ENCODE measurements at regions not wholly inside any gene's neighbourhood (a gene's known extent, or its start where the extent isn't known, plus 50 kb on each side); places are given as distances from the start of the nearest gene placed in this dataset.
"Not testable (repeated sequence)": the region's sequence is repeated elsewhere in the genome, so short reads cannot be mapped to it uniquely, and the experiment has no call there.

DNA sequence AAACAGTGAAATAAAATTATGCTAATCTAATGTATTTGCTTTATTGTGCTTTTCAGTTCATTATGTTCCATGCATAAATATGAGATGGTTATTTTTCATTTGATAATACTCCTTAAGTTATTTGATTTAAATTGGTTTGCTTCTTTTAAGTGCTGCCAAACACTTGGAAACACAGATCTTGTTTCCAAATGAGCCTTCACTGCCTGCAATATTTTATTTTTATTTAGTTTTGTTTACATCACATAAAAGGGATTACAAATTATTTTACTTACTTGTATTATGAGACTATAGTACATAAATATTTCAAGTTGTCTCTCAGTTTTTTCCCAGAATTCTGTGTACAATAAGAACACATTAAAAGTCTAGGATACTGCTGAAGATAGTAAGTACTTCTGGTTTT lies 1662.4 kb upstream of the B3GALT2 start:
- no peak for DNase-seq (ENCODE audit: low read depth, low spot score)
- no peaks in the 10 kb centered on the region for H3K36me3 ChIP-seq (ENCODE audit: control insufficient read depth, insufficient read depth, low read length)
- no peak overlapping the region for H3K27ac ChIP-seq (ENCODE audit: low read length)
- H3K27me3 ChIP-seq (ENCODE audit: control insufficient read depth, insufficient read depth, low read length): no peaks in the 10 kb centered on the region
- no peaks in the 10 kb centered on the region for H3K9me3 ChIP-seq (ENCODE audit: control insufficient read depth, insufficient read depth, low read length)
- H3K4me3 ChIP-seq (ENCODE audit: low read length): no peak overlapping the region
- H3K4me1 ChIP-seq (ENCODE audit: control insufficient read depth, insufficient read depth, low read length): no peaks in the 10 kb centered on the region

DNA sequence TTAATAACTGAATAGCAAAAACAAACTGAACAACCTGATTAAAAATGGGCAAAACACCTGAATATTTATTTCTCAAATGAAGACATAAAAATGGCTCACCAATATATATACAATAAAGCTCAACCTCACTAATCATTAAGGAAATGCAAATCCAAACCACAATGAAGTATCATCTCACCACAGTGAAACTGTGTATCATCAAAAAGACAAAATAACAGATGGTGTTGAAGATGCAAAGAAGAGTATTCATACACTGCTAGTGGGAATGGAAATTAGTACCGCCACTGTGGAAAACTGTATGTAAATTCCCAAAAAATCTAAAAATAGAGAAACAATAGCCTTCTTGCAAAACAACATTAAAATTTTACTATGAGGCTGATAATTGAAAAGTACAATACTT lies 1660.1 kb upstream of the B3GALT2 start:
- H3K27me3 ChIP-seq (ENCODE audit: control insufficient read depth, insufficient read depth, low read length): no peaks in the 10 kb centered on the region
- H3K9me3 ChIP-seq (ENCODE audit: control insufficient read depth, insufficient read depth, low read length): no peaks in the 10 kb centered on the region
- H3K4me3 ChIP-seq (ENCODE audit: low read length): no peak overlapping the region
- no peaks in the 10 kb centered on the region for H3K4me1 ChIP-seq (ENCODE audit: control insufficient read depth, insufficient read depth, low read length)
- no peak for DNase-seq (ENCODE audit: low read depth, low spot score)
- H3K27ac ChIP-seq (ENCODE audit: low read length): no peak overlapping the region
- H3K36me3 ChIP-seq (ENCODE audit: control insufficient read depth, insufficient read depth, low read length): no peaks in the 10 kb centered on the region
- WGBS (ENCODE audit: insufficient coverage, insufficient read length): no CpG with 5 or more reads among the region's 1 CpG

DNA sequence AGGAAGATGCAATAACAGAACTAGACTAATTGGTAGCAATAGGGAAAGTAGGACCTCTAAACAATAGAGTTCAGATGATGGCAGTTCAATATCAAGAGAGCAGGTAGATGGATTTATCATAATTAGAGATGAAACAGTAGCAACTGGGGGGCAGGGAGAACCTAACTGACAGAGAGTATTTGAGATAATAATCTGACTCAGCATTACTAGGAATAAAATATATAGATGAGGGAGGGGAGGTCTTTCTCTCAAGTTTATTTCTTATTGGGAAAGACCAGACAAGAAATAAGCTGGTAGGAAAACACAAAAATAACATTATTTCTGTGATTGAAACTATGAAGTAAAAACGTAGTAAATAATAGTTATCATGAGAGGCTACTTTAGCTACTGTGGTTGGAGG lies 1656.7 kb upstream of the B3GALT2 start:
- Histone ChIP-seq H3K9me3 (ENCODE audit: control insufficient read depth, insufficient read depth, low read length) (no peaks in the 10 kb centered on the region), H3K4me1 (ENCODE audit: control insufficient read depth, insufficient read depth, low read length) (no peaks in the 10 kb centered on the region), H3K4me3 (ENCODE audit: low read length) (no peak overlapping the region), H3K27me3 (ENCODE audit: control insufficient read depth, insufficient read depth, low read length) (no peaks in the 10 kb centered on the region), H3K36me3 (ENCODE audit: control insufficient read depth, insufficient read depth, low read length) (no peaks in the 10 kb centered on the region), H3K27ac (ENCODE audit: low read length) (no peak overlapping the region)
- DNase-seq (ENCODE audit: low read depth, low spot score): no peak
- no CpG with 5 or more reads among the region's 1 CpG for WGBS (ENCODE audit: insufficient coverage, insufficient read length)

DNA sequence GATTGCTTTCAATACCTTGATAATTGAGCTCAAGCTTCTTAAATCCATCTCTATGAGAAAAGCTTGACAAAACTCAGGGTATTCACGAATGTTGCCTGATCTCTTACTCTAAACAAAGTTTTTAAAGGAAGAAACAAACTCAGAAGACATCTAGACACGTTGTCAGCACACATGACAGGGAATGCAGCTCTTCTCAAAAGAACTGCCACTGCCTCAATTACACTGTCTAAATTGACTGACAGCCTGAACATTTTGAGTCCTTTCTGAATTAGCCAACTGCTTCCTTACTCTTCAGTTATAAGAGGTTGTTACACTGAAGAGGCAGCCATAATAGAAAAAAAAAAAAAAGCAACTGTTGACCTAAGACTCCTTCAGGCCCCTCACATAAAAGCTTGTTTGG lies 1646.7 kb upstream of the B3GALT2 start:
- DNase-seq (ENCODE audit: low read depth, low spot score): no peak
- H3K36me3 ChIP-seq (ENCODE audit: control insufficient read depth, insufficient read depth, low read length): no peaks in the 10 kb centered on the region
- no peaks in the 10 kb centered on the region for H3K9me3 ChIP-seq (ENCODE audit: control insufficient read depth, insufficient read depth, low read length)
- H3K27ac ChIP-seq (ENCODE audit: low read length): no peak overlapping the region
- no CpG with 5 or more reads among the region's 2 CpGs for WGBS (ENCODE audit: insufficient coverage, insufficient read length)
- no peaks in the 10 kb centered on the region for H3K4me1 ChIP-seq (ENCODE audit: control insufficient read depth, insufficient read depth, low read length)
- H3K4me3 ChIP-seq (ENCODE audit: low read length): no peak overlapping the region
- no peaks in the 10 kb centered on the region for H3K27me3 ChIP-seq (ENCODE audit: control insufficient read depth, insufficient read depth, low read length)

DNA sequence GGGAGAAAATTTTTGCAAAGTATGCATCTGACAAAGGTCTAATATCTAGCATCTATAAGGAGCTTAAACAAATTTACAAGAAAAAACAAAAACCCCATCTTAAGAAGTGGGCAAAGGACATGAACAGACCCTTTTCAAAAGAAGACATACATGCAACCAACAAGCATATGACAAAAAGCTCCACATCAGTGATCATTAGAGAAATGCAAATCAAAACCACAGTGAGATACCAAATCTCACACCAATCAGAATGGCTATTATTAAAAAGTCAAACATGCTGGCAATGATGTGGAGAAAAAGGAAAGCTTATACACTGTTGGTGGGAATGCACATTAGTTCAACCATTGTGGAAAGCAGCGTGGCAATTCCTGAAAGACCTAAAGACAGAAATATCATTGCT lies 1645.2 kb upstream of the B3GALT2 start:
- H3K36me3 ChIP-seq (ENCODE audit: control insufficient read depth, insufficient read depth, low read length); H3K4me1 ChIP-seq (ENCODE audit: control insufficient read depth, insufficient read depth, low read length); H3K27me3 ChIP-seq (ENCODE audit: control insufficient read depth, insufficient read depth, low read length); H3K27ac ChIP-seq (ENCODE audit: low read length); DNase-seq (ENCODE audit: low read depth, low spot score); H3K9me3 ChIP-seq (ENCODE audit: control insufficient read depth, insufficient read depth, low read length); H3K4me3 ChIP-seq (ENCODE audit: low read length): not testable (repeated sequence)
- WGBS (ENCODE audit: insufficient coverage, insufficient read length): no CpG with 5 or more reads among the region's 1 CpG

DNA sequence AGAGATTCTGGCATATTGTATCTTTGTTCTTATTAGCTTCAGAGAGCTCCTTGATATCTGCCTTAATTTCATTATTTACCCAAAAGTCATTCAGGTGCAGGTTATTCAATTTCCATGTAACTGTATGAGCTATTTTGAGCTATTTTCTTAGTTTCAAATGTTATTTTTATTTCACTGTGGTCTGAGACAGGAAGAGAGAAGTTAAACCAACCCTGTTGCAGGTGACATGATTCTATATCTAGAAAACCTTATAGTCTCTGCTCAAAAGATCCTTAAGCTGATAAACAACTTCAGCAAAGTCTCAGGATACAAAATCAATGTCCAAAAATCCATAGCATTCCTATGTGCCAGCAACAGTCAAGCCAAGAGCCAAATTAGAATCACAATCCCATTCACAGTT lies 1644.0 kb upstream of the B3GALT2 start:
- H3K27ac ChIP-seq (ENCODE audit: low read length): no peak overlapping the region
- H3K4me3 ChIP-seq (ENCODE audit: low read length): no peak overlapping the region
- no peaks in the 10 kb centered on the region for H3K4me1 ChIP-seq (ENCODE audit: control insufficient read depth, insufficient read depth, low read length)
- no peak for DNase-seq (ENCODE audit: low read depth, low spot score)
- H3K27me3 ChIP-seq (ENCODE audit: control insufficient read depth, insufficient read depth, low read length): no peaks in the 10 kb centered on the region
- H3K9me3 ChIP-seq (ENCODE audit: control insufficient read depth, insufficient read depth, low read length): no peaks in the 10 kb centered on the region
- no peaks in the 10 kb centered on the region for H3K36me3 ChIP-seq (ENCODE audit: control insufficient read depth, insufficient read depth, low read length)

DNA sequence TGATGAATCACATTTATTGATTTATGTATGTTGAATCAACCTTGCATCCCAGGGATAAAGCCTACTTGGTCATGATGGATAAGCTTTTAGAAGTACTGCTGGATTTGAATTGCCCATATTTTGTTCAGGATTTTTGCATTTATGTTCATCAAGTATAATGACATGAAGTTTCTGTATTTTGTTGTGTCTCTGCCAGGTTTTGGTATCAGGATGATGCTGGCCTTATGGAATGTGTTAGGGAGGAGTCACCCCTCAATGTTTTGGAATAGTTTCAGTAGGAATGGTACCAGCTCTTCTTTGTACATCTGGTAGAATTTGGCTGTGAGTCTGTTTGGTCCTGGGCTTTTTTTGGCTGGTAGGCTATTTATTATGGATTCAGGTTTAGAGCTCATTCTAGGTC lies 1643.1 kb upstream of the B3GALT2 start:
- Histone ChIP-seq H3K27ac (ENCODE audit: low read length) (no peak overlapping the region), H3K4me3 (ENCODE audit: low read length) (no peak overlapping the region), H3K4me1 (ENCODE audit: control insufficient read depth, insufficient read depth, low read length) (no peaks in the 10 kb centered on the region), H3K9me3 (ENCODE audit: control insufficient read depth, insufficient read depth, low read length) (no peaks in the 10 kb centered on the region), H3K36me3 (ENCODE audit: control insufficient read depth, insufficient read depth, low read length) (no peaks in the 10 kb centered on the region), H3K27me3 (ENCODE audit: control insufficient read depth, insufficient read depth, low read length) (no peaks in the 10 kb centered on the region)
- DNase-seq (ENCODE audit: low read depth, low spot score): no peak

DNA sequence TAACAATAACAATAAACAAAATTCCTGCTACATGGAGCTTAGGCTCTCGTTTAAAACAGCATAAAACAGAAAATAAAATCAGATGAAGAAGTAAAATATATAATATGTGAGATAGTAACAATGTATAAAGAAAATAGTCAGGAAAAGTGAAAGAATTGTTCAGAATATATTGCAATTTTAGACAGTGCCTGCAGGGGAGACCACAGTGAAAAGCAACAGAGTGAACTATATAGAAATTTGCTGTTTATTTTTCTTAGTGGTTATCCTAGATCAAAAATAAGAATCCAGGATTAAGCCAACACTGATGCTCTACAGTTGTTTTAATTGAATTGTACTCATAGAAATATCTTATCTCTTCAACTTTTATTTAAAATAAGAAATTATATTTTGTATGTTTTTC lies 1639.0 kb upstream of the B3GALT2 start:
- Histone ChIP-seq H3K27ac (ENCODE audit: low read length) (no peak overlapping the region), H3K36me3 (ENCODE audit: control insufficient read depth, insufficient read depth, low read length) (no peaks in the 10 kb centered on the region), H3K4me3 (ENCODE audit: low read length) (no peak overlapping the region), H3K4me1 (ENCODE audit: control insufficient read depth, insufficient read depth, low read length) (no peaks in the 10 kb centered on the region), H3K27me3 (ENCODE audit: control insufficient read depth, insufficient read depth, low read length) (no peaks in the 10 kb centered on the region), H3K9me3 (ENCODE audit: control insufficient read depth, insufficient read depth, low read length) (no peaks in the 10 kb centered on the region)
- no CpG with 5 or more reads among the region's 1 CpG for WGBS (ENCODE audit: insufficient coverage, insufficient read length)
- DNase-seq (ENCODE audit: low read depth, low spot score): no peak

DNA sequence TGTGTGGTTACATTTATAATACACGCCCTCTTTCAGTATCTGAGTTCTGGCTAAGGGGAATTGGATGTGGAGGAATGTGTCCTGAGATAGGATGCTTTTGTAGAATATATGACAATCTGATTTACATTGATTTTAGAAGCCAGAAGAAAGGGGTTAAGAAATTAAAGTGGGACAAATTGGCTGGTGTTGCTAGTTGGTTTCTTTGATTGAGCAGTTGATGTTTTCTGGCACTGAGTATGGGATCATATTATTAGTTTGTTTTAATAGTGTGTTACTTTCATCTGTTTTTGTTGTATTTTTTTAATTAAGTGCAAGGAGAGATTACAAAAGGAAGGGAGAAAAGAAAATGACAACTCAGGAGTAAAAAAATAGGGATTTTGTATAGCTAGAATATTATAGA lies 1634.7 kb upstream of the B3GALT2 start:
- Histone ChIP-seq H3K4me3 (ENCODE audit: low read length) (no peak overlapping the region), H3K27ac (ENCODE audit: low read length) (no peak overlapping the region), H3K9me3 (ENCODE audit: control insufficient read depth, insufficient read depth, low read length) (no peaks in the 10 kb centered on the region), H3K4me1 (ENCODE audit: control insufficient read depth, insufficient read depth, low read length) (no peaks in the 10 kb centered on the region), H3K36me3 (ENCODE audit: control insufficient read depth, insufficient read depth, low read length) (no peaks in the 10 kb centered on the region), H3K27me3 (ENCODE audit: control insufficient read depth, insufficient read depth, low read length) (no peaks in the 10 kb centered on the region)
- no CpG with 5 or more reads among the region's 1 CpG for WGBS (ENCODE audit: insufficient coverage, insufficient read length)
- DNase-seq (ENCODE audit: low read depth, low spot score): no peak

DNA sequence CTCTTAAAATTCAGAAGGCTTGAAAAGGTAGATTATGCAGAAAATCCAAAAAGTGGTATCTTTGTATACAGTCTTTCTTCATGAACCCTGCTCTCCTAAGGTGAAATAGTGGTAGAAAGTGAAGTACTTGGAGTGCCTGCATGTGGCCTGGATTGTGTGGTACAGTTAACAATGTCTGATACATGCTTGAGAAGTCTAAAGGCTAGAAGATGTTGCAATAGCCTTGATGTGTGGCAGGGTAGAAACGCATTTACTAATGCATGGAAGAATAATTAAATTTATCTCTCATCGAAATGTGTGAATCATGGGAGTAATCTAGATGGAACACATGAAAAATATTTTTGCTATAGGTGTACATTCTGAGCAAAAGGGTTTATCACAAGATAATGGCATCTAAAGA lies 1632.3 kb upstream of the B3GALT2 start:
- Histone ChIP-seq H3K27ac (ENCODE audit: low read length) (no peak overlapping the region), H3K27me3 (ENCODE audit: control insufficient read depth, insufficient read depth, low read length) (no peaks in the 10 kb centered on the region), H3K9me3 (ENCODE audit: control insufficient read depth, insufficient read depth, low read length) (no peaks in the 10 kb centered on the region), H3K4me3 (ENCODE audit: low read length) (no peak overlapping the region), H3K4me1 (ENCODE audit: control insufficient read depth, insufficient read depth, low read length) (no peaks in the 10 kb centered on the region), H3K36me3 (ENCODE audit: control insufficient read depth, insufficient read depth, low read length) (no peaks in the 10 kb centered on the region)
- no CpG with 5 or more reads among the region's 2 CpGs for WGBS (ENCODE audit: insufficient coverage, insufficient read length)
- DNase-seq (ENCODE audit: low read depth, low spot score): no peak

DNA sequence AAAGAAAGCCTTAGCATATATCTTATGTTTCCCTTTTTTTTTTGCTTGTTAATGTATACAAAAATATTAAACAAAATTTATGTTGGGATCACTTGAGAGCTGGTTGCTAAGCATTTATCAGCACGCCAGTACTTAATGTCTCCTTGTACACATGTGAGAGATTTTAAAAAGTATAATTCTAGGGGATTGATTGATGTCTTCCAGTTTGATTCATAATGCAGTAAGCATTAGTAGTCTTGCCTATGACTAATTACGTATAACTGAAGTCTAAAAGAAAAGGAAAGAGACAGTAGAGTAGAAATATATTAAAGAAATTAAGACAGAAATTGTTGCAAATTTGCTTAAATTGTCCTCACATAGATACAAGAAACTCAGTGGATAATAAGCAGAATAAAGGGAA lies 1630.4 kb upstream of the B3GALT2 start:
- DNase-seq (ENCODE audit: low read depth, low spot score): no peak
- Histone ChIP-seq H3K4me3 (ENCODE audit: low read length) (no peak overlapping the region), H3K36me3 (ENCODE audit: control insufficient read depth, insufficient read depth, low read length) (no peaks in the 10 kb centered on the region), H3K4me1 (ENCODE audit: control insufficient read depth, insufficient read depth, low read length) (no peaks in the 10 kb centered on the region), H3K9me3 (ENCODE audit: control insufficient read depth, insufficient read depth, low read length) (no peaks in the 10 kb centered on the region), H3K27me3 (ENCODE audit: control insufficient read depth, insufficient read depth, low read length) (no peaks in the 10 kb centered on the region), H3K27ac (ENCODE audit: low read length) (no peak overlapping the region)
- no CpG with 5 or more reads among the region's 2 CpGs for whole genome bisulfite sequencing (ENCODE audit: insufficient coverage, insufficient read length)

DNA sequence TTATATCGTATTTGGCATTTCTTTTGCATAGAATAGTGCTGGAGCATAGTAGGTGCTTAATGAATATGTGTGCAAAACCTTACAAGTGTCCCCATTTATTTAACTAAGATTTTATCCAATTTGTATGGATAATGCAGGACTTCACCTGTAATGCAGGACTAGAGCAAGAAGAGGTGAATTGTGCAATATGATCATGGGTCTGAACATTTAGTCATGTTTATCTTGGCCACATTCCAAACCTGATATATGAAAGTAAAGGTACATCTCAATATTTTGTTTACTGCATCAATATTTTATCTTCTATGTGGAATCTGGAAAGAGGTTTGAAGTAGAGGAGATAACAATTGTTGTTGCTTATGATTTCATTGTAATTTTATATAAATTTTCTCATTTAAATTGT lies 1626.7 kb upstream of the B3GALT2 start:
- Histone ChIP-seq H3K27me3 (ENCODE audit: control insufficient read depth, insufficient read depth, low read length) (no peaks in the 10 kb centered on the region), H3K4me1 (ENCODE audit: control insufficient read depth, insufficient read depth, low read length) (no peaks in the 10 kb centered on the region), H3K36me3 (ENCODE audit: control insufficient read depth, insufficient read depth, low read length) (no peaks in the 10 kb centered on the region), H3K27ac (ENCODE audit: low read length) (no peak overlapping the region), H3K9me3 (ENCODE audit: control insufficient read depth, insufficient read depth, low read length) (no peaks in the 10 kb centered on the region), H3K4me3 (ENCODE audit: low read length) (no peak overlapping the region)
- no CpG with 5 or more reads among the region's 1 CpG for WGBS (ENCODE audit: insufficient coverage, insufficient read length)
- DNase-seq (ENCODE audit: low read depth, low spot score): no peak

All from iPS DF 6.9 (cell line).